HL-60 (cell line): ENCODE measurements at regions not wholly inside any gene's neighbourhood (a gene's known extent, or its start where the extent isn't known, plus 50 kb on each side); places are given as distances from the start of the nearest gene placed in this dataset.

Source experiments
- DNase-seq, 2 experiments: peaks; one replicate each; pipeline ENCODE4 v3.0.0-alpha.2; 2010 to 2020; ENCODE audit warnings: low read depth in 1 of 2, low spot score in 1 of 2
- H3K27ac ChIP-seq: fragments of 250-450 bp; sonication (Bioruptor Pico); replicated peaks from 2 replicates; pipeline ENCODE4 v1.5.1; 2020; ENCODE audit warnings: mild to moderate bottlenecking, moderate library complexity
- H3K27me3 ChIP-seq: fragments of 250-450 bp; sonication (Bioruptor Pico); 2 replicates; pipeline ENCODE4 v1.5.1; 2021; ENCODE audit warnings: mild to moderate bottlenecking, moderate library complexity; ENCODE audit not compliant: insufficient read depth, poor library complexity, severe bottlenecking
- H3K4me3 ChIP-seq: replicated peaks from 2 replicates; pipeline ENCODE4 v1.5.1; 2011; ENCODE audit warnings: mild to moderate bottlenecking, control low read depth, low read length; ENCODE audit not compliant: insufficient read depth
- CTCF ChIP-seq: IDR thresholded peaks from one replicate; pipeline ENCODE4 v1.5.1; 2011; ENCODE audit warnings: low read length, control low read depth, inconsistent platforms; ENCODE audit not compliant: insufficient read depth
- GABPA ChIP-seq: IDR thresholded peaks from 2 replicates; pipeline ENCODE4 v1.6.1; 2012; ENCODE audit warnings: low read depth
- POLR2AphosphoS5 ChIP-seq: IDR thresholded peaks from 2 replicates; pipeline ENCODE4 v1.6.1; 2012; ENCODE audit warnings: low read depth
- REST ChIP-seq: IDR thresholded peaks from 2 replicates; pipeline ENCODE4 v1.6.1; 2012; ENCODE audit warnings: low read depth; ENCODE audit not compliant: insufficient replicate concordance
- SPI1 ChIP-seq: IDR thresholded peaks from 2 replicates; pipeline ENCODE4 v1.6.1; 2012; ENCODE audit warnings: low read depth, mild to moderate bottlenecking, borderline replicate concordance

- TF ChIP-seq REST (no peak), GABPA (no peak), SPI1 (no peak), POLR2AphosphoS5 (no peak), CTCF (no peak)
- no peak for DNase-seq
- Histone ChIP-seq H3K27ac (no peak overlapping the region), H3K4me3 (no peak overlapping the region), H3K27me3 (no peaks in the 10 kb centered on the region)
Measured at GRCh38 chr10:129233351-129234148, 233.5 kb upstream of the MGMT start.

- no peak for DNase-seq
- H3K27me3 ChIP-seq = no peaks in the 10 kb centered on the region
- no peak overlapping the region for H3K27ac ChIP-seq
- H3K4me3 ChIP-seq = no peak overlapping the region
- TF ChIP-seq SPI1 = no peak
- TF ChIP-seq GABPA = no peak
Measured at GRCh38 chr10:129236274-129236691, 230.8 kb upstream of the MGMT start.

- H3K27ac ChIP-seq = no peak overlapping the region
- H3K27me3 ChIP-seq = no peaks in the 10 kb centered on the region
- no peak overlapping the region for H3K4me3 ChIP-seq
- DNase-seq = no peak
- TF ChIP-seq REST (no peak), GABPA (no peak), CTCF (no peak), POLR2AphosphoS5 (no peak), SPI1 (no peak)
Measured at GRCh38 chr10:129241461-129241860, 225.6 kb upstream of the MGMT start.

GRCh38 chr10:129244298-129244697 is 222.7 kb upstream of the MGMT start:
- no peaks in the 10 kb centered on the region for H3K27me3 ChIP-seq
- H3K4me3 ChIP-seq = no peak overlapping the region
- no peak for DNase-seq
- no peak overlapping the region for H3K27ac ChIP-seq
- TF ChIP-seq GABPA (no peak), POLR2AphosphoS5 (no peak), CTCF (no peak)
